ENCODE measurements at regions not wholly inside any gene's neighbourhood (a gene's known extent, or its start where the extent isn't known, plus 50 kb on each side); places are given as distances from the start of the nearest gene placed in this dataset.
"Not testable (repeated sequence)": the region's sequence is repeated elsewhere in the genome, so short reads cannot be mapped to it uniquely, and the experiment has no call there.

DNA sequence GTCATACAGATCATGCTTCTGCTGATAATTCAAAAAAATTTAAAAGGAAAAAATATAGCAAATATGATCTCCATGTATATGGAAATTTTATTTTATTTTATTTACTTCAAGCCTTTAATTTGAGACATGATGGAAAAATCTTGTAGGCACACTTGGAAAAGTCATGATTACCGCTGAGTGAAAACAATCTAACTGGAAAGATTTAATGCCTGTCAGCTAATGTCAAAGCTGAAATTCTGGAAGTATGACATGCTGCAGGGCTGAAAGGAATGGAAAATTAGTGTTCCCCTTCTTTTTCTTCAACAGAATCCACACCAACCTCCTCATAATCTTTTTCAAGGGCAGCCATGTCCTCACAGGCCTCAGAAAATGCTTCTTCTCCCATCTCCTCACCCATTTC, 58.2 kb downstream of the RPRM start:
- DNase-seq (ENCODE audit: low read depth): no peak

DNA sequence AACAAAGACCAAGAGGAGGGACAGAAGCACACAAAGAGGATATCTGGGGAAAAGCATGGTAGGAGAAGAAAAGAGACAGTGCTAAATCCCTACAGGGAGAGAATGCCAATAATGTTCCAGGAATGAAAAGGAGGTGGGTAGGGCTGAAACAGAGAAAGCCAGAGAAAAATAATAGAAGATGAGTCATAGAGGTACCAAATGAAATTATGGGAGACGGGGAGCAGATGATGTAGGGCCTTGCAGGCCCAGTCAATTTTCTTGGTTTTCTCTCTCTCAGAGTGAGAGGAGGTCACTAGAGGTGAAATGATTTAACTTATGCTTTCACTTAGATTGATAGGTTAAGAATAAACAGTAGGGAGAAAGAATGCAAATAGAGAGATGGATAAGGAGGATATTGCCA, 61.5 kb downstream of the RPRM start:
- DNase-seq (ENCODE audit: low read depth): no peak

DNA sequence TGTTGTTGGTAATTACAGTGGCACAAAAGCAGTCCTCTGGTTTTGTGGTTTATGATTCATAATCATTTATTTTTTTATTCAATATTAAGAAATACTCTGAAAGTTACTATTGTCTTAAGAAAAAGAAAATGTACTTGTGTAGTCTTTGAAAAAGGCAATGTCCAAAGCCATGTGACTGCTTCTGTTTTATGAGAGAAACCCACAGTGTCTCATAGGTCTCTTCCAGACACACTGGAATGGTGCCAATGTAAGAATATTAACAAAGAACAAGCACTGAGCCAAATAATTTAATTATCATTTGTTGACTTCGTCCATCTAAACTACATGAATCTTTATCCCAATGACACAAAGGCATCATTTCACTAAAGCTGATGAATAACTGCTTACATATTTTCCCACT, 62.5 kb downstream of the RPRM start:
- no peak for DNase-seq (ENCODE audit: low read depth)

DNA sequence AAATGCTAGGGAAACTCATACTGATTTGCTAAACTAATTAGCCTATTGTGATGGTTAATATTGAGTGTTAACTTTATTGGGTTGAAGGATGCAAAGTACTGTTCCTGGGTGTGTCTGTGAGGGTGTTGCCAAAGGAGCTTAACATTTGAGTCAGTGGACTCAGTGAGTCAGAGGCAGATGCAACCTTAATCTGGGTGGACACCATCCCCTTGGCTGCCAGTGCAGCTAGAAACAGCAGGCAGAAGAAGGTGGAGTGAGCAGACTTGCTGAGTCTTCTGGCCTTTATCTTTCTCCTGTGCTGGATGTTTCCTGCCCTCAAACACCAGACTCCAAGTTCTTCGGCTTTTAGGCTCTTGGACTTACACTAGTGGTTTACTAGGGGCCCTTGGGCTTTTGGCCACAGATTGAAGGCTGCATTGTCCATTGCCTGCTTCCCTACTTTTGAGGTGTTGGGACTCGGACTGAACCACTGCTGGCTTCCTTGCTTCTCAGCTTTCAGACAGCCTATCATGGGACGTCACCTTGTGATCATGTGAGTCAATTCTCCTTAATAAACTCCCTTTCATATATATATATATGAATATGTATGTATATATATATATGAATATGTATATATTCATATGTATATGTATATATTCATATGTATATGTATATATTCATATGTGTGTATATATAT, 69.7 kb downstream of the RPRM start:
- no peak for DNase-seq (ENCODE audit: low read depth)

DNA sequence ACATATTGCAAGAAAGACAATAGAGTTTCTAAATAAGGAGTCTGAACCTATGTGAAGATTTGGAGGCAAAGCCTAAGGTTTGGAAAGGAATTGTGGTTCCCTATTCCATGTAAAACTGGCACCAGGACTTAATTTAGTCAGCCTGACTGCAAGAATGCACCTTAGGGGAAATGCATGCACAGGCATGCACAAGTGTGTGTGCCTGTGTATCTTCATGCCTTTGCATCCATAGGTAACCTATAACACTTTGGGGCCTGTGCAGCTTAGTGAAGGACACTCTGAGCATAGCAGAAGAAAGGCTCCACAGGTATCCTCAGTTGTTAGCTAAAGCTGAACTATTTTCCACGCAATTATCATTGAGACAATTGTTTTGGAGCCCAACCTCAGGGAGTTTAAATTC, 73.4 kb downstream of the RPRM start:
- DNase-seq (ENCODE audit: low read depth): no peak

DNA sequence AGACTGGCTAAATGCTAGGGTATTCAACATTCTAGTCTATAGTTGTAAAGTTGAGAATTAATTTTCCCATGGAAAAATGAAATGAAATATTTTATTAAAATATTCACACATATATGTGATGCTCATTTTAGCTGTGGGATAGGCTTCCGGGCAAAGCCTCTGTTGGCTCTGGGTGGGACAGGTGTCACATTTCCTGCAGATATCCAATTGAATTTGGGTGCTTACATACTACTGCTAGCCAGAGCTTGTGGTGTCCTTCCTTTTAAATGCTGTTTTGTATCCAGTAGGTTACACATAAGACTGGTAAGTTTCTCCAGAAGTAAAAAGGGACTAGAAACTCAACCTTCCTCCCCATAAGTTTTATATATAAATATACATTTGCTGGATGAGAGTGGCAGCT, 73.8 kb downstream of the RPRM start:
- no peak for DNase-seq (ENCODE audit: low read depth)

DNA sequence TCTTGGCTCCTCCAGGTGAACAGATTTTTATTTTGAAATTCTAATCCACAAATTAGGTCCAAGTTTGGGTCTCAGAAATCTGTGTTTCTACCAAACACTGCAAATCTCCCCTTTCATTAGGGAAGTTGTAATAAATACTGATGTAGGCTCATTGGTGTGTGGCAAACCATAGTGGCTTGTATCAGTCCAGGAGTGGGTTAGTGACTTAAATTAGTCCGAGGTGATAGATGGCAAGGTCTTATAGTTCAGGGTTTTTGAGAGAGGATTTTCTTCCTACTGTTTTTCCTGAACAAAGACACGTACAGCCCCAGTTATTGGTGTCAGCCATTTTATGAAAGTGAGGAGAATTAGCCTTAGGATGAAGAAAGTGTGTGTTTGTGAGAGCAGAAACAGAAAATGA, 74.6 kb downstream of the RPRM start:
- DNase-seq (ENCODE audit: low read depth): no peak

DNA sequence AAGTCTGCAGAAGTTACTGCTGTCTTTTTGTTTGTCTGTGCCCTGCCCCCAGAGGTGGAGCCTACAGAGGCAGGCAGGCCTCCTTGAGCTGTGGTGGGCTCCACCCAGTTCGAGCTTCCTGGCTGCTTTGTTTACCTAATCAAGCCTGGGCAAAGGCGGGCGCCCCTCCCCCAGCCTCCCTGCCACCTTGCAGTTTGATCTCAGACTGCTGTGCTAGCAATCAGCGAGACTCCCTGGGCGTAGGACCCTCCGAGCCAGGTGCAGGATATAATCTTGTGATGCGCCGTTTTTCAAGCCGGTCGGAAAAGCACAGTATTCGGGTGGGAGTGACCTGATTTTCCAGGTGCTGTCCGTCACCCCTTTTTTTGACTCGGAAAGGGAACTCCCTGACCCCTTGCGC, 75.2 kb downstream of the RPRM start:
- DNase-seq (ENCODE audit: low read depth): not testable (repeated sequence)

DNA sequence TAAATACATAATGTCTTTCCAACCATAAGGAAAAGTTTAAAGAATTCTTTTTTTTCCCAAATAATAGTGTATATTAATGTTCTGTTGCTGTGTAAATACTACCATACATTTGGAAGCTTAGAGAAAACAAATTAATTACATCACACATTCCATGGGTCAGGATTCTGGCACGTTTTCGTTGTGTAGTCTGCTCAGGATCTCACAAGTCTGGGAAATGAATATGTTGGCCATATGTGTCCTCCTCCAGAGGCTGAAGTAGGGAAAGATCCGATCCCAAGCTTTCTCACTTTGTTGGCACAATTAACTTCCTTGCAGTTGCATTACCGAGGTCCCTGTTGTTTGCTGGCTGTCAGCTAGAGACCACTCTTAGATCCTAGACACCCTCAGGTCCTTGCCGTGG, 83.9 kb downstream of the RPRM start:
- DNase-seq (ENCODE audit: low read depth): no peak

DNA sequence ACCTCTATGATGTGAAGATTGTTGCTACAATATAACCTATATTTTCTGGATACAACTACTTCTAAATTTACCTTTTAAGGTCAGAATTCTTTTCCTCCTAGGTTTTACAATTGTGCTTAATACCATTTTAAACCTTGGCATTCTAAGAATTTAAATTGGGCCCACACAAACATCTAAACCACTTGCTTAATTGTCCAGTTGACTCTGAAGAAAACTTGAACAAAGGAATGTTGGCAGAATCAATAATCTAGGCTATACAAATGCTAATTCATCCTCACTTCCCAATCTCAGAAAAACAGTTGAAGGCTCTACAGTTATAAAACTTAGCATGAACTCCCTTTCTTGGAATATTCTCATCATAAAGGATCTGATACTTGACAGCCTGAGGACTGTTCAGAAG, 84.3 kb downstream of the RPRM start:
- DNase-seq (ENCODE audit: low read depth): no peak

DNA sequence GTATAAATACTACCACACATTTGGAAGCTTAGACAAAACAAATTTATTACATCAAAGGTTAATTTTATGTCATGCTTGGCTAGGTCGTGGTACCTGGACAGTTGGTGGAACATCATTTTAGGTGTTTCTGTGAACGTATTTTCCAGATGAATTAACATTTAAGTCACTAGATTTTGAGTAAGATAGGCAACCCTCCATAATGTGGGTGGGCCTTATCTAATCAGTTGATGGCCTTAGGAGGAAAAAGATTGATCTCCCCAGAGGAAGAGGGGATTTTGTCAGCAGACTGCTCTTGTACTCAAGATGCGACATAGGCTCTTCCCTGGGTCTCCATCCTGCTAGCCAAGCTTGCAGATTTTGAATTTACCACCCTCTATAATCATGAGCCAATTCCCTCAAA, 85.0 kb downstream of the RPRM start:
- DNase-seq (ENCODE audit: low read depth): no peak

DNA sequence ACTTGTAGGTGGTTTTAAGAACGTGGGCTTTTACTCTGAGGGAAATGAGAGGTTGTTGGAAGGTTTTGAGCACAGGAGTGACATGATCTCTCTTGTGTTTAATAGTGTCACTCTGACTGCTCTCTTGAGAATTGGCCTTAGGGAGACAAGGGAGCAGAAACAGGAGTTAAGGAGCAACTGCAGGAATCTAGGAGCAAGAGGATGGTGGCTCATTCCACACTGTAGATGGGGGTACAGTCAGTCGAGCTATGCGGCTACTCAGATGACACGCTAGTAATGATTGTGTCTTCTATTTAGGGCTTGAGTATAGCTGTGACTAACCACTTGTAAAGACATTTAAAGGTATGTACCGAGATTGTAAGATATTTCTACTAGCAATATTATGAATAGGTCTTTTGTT, 87.4 kb downstream of the RPRM start:
- DNase-seq (ENCODE audit: low read depth): no peak

DNA sequence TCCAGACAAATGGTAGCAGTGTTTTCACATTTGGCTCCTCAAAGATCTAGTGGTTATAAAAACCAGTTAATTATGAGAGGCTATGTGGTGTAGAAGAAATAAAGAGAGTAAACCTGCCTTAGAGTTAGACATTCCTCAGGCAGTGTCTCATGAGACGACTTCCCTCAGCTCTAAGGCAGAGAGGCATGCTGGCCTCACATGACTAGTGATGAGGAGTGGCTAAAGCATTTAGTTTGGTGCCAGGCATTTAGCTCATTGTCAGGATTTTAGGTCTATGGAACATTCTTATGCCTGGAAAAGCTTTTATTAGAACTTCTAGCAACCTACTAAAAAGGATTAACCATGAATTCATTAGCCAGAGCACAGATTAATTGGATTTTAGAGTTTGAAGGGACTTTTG, 90.3 kb downstream of the RPRM start:
- no peak for DNase-seq (ENCODE audit: low read depth)

DNA sequence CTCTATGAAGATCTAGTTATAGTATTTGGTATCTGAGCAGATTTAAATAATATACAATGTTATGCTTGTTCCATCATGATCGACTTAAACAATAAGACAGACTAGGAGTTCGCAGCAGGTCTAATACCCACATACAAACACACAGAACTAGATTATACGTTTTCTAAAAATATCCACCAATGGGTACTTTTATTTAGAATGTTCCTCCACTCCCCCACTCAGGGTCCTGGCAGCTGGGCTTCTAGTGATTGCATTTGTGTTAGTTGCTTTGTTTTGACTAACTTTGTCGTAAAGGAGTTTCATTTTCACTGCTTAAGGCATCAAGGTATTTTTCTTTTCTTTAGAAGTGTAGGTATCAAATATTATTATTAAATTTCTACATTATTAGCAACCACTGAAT, 91.4 kb downstream of the RPRM start:
- DNase-seq (ENCODE audit: low read depth): no peak

DNA sequence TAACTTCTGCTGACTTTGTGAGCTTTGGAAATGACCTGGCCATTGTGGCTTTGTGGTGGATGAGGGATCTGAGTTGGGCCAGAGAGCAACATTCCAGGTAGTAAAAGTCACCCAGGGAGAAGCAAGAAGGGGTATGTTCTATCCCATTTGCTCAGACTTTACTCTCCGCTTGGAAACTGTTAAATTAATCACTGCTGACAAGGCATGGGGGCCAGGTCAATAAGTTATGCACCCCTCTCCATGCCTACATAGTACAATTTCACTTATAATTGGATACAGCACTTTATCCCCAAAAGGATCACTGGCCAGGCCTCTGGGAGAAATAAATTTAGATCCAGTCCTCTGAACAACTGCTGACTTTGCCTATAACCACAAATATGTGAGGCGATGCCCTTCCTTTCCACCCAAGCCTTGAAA, 92.1 kb downstream of the RPRM start:
- no peak for DNase-seq (ENCODE audit: low read depth)

DNA sequence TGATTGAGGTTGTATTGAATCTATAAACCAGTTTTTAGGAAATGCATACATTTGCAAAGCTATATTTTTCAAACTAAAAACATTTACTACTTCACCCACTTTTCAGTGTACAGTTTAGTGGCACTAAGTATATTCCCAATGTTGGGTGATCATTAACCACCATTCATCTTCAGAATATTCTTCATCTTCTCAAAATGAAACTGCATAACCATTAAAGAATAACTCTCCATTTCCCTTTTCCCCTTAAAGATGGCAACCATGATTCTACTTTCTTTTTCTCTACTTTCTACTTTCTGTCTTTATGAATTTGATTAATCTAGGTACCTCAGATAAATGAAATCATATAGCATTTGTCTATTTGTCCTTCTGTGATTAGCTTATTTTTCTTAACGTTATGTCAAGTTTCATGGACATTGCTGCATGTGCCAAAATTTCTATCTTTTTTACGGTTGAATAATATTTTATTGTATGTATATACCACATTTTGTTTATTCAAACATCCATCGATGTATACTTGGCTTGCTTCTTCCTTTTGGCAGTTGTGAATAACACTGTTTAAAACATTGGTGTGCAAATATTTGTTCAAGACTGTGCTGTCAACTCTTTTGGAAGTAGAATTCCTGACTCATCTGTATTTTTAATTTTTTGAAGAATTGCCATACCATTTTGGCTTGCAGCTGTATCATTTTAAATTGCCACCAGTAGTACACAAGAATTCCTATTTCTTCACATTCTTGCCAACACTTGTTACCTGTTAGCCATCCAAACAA, 104.9 kb downstream of the RPRM start:
- DNase-seq (ENCODE audit: low read depth): no peak

DNA sequence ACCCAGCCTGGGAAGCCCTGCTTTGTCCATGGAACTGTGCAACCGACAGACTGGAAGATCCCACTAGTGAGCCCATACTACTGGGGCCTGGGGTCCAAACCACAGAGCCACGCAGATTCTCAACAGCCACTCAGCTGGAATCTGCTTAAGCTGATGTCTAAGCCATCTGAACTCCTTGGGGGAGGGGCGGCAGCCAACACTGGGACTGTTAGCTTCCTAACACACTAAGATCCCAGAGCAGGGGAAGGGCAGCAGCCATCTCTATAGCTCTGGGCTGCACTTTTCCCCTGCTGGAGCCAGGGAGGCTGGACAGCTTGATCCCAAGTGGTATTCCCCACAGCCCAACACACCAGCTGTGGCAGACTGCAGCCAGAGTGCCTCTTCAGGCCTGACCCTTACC, 118.3 kb downstream of the RPRM start:
- no peak for DNase-seq (ENCODE audit: low read depth)

DNA sequence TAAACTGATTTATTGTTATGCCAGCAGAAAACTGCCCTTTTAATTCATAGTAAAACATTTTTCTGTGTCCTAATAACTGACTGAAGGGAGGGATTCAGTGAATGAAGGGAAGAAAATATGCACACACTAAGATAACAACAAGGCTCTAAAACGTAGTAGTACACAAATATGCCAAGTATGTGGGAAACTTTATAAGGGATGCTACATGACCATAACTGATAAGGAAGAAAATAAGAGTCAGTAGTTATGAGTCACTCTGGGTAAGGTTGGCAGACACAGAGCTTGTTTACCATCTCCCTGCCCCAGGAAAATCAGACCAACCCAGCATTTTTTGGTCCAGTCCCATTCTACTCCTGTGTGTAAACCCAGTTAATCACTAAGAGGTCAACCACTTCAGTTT, 124.2 kb downstream of the RPRM start:
- no peak for DNase-seq (ENCODE audit: low read depth)

DNA sequence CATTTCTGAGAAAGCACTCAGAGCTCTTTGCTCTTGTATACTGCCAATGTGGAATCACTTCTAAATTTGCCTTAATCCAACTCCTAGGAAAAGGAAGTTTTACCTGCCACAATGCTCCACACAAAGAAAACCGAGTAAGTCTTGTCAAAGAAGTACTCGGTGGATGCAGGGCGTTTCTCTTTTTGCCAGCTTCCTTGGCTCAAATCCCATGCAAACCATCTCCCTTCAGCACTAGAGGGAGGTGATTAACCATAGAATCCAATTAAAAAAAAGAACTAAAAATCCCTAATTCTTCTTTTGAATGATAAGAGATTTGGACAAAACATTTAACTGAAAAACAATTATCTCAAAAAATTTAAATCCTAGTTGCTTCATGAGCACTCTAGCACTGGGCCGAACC, 129.0 kb downstream of the RPRM start:
- DNase-seq (ENCODE audit: low read depth): no peak

DNA sequence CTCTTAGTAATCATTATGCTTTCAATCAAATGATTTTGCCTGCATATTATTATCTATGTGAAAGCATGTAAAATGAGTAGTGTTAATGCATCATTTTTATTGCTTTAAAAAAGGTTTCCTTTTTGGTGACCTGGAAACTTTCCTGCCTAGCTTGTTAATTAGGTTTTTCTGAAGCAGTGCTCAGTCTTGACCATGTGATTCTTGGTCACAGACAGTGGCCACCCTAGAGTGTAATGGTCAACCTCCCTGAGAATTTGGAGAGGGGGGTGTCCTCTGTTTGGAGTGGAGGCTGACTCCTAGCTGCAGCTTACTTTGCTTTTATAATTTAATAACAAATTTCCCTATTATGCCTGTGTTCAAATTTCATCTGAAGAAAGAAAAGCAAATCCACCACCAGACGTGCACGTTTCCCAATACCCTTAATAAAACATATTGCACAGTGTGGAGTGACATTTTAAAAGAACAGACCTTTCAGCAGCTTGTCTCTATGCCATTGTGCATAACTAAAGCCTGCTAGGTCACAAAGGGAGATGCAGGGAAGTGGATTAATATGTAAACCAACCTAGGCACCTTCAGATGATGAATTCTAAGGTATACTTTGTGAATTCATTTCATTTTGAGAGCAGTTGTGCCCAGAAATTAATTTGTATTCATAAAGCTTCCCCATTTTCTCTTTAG, 130.6 kb downstream of the RPRM start:
- no peak for DNase-seq (ENCODE audit: low read depth)

DNA sequence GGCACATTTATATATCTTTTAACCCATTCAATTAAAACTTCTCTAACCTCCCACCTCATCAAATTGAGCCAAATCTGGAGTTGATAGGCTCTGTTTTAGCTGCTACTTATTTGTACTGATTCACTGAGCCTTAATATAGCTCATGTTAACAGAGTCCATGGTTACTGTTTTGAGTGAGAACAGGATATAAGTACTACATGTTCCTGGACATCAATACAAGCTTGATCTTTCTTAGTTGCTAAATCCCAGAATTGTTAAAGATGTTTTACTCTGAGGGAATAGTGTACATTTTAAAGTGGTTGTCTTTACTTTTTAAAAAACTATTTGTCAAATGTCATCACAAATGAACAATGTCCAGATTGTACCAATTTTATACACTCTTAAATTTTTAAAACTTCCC, 157.7 kb downstream of the RPRM start:
- DNase-seq (ENCODE audit: low read depth): no peak

DNA sequence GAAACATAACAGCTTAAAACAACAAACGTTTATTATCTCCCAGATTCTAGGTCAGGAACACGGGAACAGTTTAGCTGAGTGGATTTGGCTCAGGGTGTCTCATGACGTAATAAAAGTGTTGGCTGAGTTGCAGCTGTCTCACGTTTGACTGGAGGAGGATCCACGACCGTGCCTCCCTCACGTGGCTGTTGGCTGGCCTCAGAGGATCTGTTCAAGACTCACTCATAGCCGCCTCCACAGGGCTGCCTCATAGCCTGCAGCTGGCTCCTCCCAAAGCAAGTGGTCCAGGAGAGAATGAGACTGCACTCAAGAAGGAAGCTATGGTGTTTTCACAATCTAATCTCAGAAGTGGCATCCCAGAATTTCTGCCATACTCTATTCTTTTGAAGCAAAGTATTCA, 167.1 kb downstream of the RPRM start:
- no peak for DNase-seq (ENCODE audit: low read depth)

DNA sequence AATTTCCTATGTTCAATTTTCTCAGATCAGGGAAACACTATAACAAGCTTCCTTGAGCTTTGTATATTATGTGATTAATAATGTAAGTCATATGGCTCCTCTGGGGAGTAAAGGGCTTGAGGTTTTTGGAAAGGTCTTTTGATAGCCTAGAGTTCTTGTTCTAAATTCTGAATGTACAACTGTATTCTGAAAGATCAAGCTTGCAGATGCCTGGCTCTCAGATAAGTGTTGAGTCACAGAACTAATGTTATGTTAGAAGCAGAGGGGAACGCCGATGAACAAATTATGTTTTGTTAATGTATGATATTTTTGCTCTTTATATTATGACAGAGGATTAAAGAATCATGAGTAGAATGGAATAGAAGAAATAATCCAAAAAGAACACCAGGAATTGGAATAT, 170.1 kb downstream of the RPRM start:
- DNase-seq (ENCODE audit: low read depth): no peak

DNA sequence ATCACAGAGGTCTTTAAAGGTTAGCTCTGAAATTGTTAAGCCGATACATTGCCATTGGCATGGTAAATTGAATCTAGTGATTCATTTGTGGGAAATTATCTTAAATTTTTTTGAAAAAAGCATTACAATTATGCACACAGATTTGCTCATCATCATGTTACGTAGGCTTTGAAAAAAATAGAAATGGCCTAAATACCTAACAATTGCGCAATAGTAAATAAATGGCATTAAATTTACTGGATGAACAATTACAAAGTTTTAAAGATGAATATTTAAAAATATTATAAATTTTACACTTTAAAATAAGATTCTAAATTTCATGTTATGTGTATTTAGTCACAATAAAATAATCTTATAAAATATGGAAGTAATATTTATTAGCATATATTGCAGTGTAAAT, 171.3 kb downstream of the RPRM start:
- DNase-seq (ENCODE audit: low read depth): no peak

Measured in activated T-helper 9 cell treated with anti-CD3 and anti-CD28 coated beads, Interleukin-2, amount 50 U/mL, for 16 hours (primary cell).